ENCODE measurements at regions not wholly inside any gene's neighbourhood (a gene's known extent, or its start where the extent isn't known, plus 50 kb on each side); places are given as distances from the start of the nearest gene placed in this dataset.

DNA sequence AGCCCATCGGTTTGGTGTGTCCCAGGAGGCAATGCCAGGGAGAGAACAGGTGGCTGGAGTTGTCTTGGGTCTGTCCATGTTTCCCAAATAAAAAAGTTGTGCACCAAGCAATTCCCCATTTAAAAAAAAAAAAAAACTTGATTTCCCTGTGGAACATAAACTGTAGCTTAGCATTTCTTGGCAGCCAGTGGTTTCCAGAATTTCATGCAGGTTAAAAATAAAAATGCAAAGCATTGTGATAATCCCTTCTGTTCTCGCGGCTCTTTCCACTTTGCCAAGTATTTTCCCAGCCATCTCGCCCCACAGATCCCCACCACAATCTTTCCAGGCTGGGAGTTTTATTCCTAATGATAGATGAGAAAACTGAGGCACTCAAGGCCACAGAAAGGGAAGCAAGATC lies 51.4 kb upstream of the MSX1 start:
- no peak overlapping the region for H3K27ac ChIP-seq
- H3K4me1 ChIP-seq = no peaks in the 10 kb centered on the region
- 81 to 83% methylated on average over 4 of the region's 4 CpGs for WGBS, 2 donors
- no peak overlapping the region for H3K4me3 ChIP-seq
- H3K27me3 ChIP-seq = no peaks in the 10 kb centered on the region
- H3K36me3 ChIP-seq (replicated peaks in 1 of 2; ENCODE audit: insufficient read depth in 1 of 2, low read depth in 2 of 2) = no peaks in the 10 kb centered on the region
- ATAC-seq (no peak), DNase-seq (no peak)
- H3K9me3 ChIP-seq = no peaks in the 10 kb centered on the region
- TF ChIP-seq POLR2A (IDR thresholded peaks at IDR 0.05) = no peak
- TF ChIP-seq, protein P1, sequence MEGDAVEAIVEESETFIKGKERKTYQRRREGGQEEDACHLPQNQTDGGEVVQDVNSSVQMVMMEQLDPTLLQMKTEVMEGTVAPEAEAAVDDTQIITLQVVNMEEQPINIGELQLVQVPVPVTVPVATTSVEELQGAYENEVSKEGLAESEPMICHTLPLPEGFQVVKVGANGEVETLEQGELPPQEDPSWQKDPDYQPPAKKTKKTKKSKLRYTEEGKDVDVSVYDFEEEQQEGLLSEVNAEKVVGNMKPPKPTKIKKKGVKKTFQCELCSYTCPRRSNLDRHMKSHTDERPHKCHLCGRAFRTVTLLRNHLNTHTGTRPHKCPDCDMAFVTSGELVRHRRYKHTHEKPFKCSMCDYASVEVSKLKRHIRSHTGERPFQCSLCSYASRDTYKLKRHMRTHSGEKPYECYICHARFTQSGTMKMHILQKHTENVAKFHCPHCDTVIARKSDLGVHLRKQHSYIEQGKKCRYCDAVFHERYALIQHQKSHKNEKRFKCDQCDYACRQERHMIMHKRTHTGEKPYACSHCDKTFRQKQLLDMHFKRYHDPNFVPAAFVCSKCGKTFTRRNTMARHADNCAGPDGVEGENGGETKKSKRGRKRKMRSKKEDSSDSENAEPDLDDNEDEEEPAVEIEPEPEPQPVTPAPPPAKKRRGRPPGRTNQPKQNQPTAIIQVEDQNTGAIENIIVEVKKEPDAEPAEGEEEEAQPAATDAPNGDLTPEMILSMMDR (IDR thresholded peaks at IDR 0.05) = no peak
- intact Hi-C loops (cut with DNase I) = no loop called here

DNA sequence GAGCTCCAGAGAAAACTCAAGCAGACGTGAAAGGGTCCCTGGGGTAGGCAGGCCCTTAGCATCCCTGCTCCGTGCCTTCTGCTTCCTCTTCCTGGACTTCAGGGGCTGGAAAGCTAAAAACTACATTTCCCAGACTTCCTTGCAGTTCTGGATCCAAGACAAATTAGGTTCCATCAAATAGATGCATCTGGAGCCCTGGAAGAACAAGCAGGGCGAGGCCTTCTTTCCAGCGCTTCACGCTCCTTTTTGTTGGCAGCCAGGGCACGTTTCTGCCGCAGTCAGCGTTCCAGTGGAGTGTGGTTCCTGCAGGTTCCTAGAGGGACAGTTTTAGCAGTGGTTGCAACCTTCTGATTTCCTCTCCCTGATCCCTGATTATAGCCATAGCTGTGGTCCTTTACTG lies 53.6 kb upstream of the MSX1 start:
- Histone ChIP-seq H3K4me3 (no peak overlapping the region), H3K27me3 (no peaks in the 10 kb centered on the region), H3K36me3 (replicated peaks in 1 of 2; ENCODE audit: insufficient read depth in 1 of 2, low read depth in 2 of 2) (no peaks in the 10 kb centered on the region), H3K9me3 (no peaks in the 10 kb centered on the region), H3K27ac (no peak overlapping the region), H3K4me1 (no peaks in the 10 kb centered on the region)
- no peak for TF ChIP-seq POLR2A (IDR thresholded peaks at IDR 0.05)
- TF ChIP-seq, protein P1 (IDR thresholded peaks at IDR 0.05) = no peak
- intact Hi-C loops (cut with DNase I) = no loop called here
- ATAC-seq = no peak
- DNase-seq = no peak
- WGBS, 2 donors = 62 to 77% methylated on average over 8 of the region's 8 CpGs

DNA sequence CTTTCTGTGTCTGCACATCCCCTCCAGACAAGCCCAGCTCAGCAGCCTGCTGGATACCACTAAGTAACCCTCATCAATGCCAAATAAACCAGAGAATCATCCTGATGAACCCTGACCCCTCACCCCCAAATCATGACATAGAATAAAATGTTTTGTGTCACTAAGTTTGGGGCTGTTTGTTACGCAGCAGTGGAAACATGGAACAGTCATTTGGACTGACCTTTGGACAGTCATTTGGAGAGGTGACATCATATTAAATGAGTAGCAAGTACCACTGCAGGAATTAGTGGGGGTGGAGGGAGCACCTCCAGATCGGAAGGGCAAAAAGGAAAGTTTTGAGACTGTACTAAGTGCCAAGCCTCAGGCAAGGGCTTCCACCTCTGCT lies 55.6 kb upstream of the MSX1 start:
- H3K36me3 ChIP-seq (replicated peaks in 1 of 2; ENCODE audit: insufficient read depth in 1 of 2, low read depth in 2 of 2) = no peaks in the 10 kb centered on the region
- TF ChIP-seq, protein P1 (IDR thresholded peaks at IDR 0.05) = no peak
- no peak overlapping the region for H3K27ac ChIP-seq
- intact Hi-C loops (cut with DNase I) = no loop called here
- WGBS, 2 donors = 80 to 92% methylated on average over 2 of the region's 2 CpGs
- H3K27me3 ChIP-seq = no peaks in the 10 kb centered on the region
- H3K4me1 ChIP-seq = no peaks in the 10 kb centered on the region
- ATAC-seq = no peak
- no peak overlapping the region for H3K4me3 ChIP-seq
- H3K9me3 ChIP-seq = no peaks in the 10 kb centered on the region
- no peak for DNase-seq

DNA sequence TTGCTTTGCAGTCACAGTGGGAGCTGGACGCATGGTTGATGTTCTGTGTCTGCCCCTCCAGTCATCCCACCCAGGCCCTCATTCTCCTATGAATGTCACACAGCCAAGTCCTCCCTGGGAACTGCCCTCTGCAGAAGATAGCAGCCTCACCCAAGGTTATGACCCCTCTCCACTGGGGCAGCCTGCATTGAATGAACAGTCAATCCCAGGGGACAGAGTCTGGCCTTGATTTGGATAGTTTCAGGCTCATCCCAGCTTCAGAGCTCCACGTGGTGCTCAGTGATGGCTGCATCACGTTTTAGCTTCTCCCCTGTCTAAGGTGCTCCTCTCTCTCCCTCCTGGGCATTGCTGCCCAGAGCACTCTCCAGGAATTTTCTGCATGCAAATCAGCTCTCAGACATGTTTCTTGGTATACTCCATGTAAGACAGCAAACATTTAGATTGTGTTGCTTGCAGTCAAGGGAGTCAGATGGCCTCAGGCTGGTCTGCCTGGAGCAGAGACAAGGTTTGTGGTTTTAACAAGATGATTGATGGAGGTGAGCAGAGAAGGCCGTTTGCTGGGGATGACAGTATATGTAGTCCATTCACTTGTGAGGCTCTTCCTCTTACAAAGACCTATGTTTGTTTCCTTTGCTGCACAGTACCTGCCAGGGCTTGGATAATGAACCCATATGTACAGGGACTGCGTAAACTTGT lies 56.1 kb upstream of the MSX1 start:
- Histone ChIP-seq H3K9me3 (no peaks in the 10 kb centered on the region), H3K4me1 (no peaks in the 10 kb centered on the region), H3K36me3 (replicated peaks in 1 of 2; ENCODE audit: insufficient read depth in 1 of 2, low read depth in 2 of 2) (no peaks in the 10 kb centered on the region), H3K27ac (no peak overlapping the region), H3K27me3 (no peaks in the 10 kb centered on the region), H3K4me3 (no peak overlapping the region)
- no peak for TF ChIP-seq POLR2A (IDR thresholded peaks at IDR 0.05)
- TF ChIP-seq, protein P1 (IDR thresholded peaks at IDR 0.05) = no peak
- ATAC-seq (no peak), DNase-seq (no peak)
- 46 to 66% methylated on average over 4 to 5 of the region's 5 CpGs for WGBS, 2 donors
- intact Hi-C loops (cut with DNase I) = no loop called here

Data from body of pancreas (tissue), 4 donors.